IMR-90 (cell line): ENCODE measurements at regions not wholly inside any gene's neighbourhood (a gene's known extent, or its start where the extent isn't known, plus 50 kb on each side); places are given as distances from the start of the nearest gene placed in this dataset.
A peak's percentile ranks its signal among the peaks of the same experiment; 100 is the strongest.
"Not testable (repeated sequence)": the region's sequence is repeated elsewhere in the genome, so short reads cannot be mapped to it uniquely, and the experiment has no call there.

Experiments
- ATAC-seq: fragments of 200-7000 bp; cut with Tn5 transposase; 2 replicates; pipeline ENCODE4 v1.9.1; 2020; ENCODE audit warnings: low read depth, mild to moderate bottlenecking, moderate library complexity
- BruUV-seq: library from RNA; stranded (reverse); fragments of 400-500 nt; replicated peaks from 2 replicates; lab custom pipeline; 2021; lab: Mats Ljungman, UMichigan
- CTCF ChIA-PET: fragments of 300-600 bp; formaldehyde crosslinking; extraction: SDS; loops from one replicate; lab custom pipeline; 2021; ENCODE audit warnings: antibody characterized with exemption; lab: Yijun Ruan, JAX
- POLR2A ChIA-PET: fragments of 300-600 bp; sonication (Branson Sonifier 250); formaldehyde crosslinking; loops from one replicate; lab custom pipeline; 2022; ENCODE audit warnings: antibody characterized with exemption; ENCODE audit not compliant: unreplicated experiment; lab: Charles Lee
- DNase-seq: peaks from one replicate; pipeline ENCODE4 v3.0.0; 2013
- H2AFZ ChIP-seq: replicated peaks from 2 replicates; pipeline ENCODE3; 2013; ENCODE audit warnings: low read length, mild to moderate bottlenecking; ENCODE audit not compliant: poor library complexity
- H2AK5ac ChIP-seq: 2 replicates; pipeline ENCODE4 v1.6.1; 2013; ENCODE audit warnings: low read depth, low read length, inconsistent platforms
- H2AK9ac ChIP-seq: replicated peaks from 2 replicates; pipeline ENCODE3; 2013; ENCODE audit warnings: mild to moderate bottlenecking, low read depth, low read length, moderate library complexity; ENCODE audit not compliant: poor library complexity
- H2BK120ac ChIP-seq: 2 replicates; pipeline ENCODE4 v1.6.1; 2013; ENCODE audit warnings: low read depth, low read length, inconsistent platforms
- H2BK15ac ChIP-seq: 3 replicates; pipeline ENCODE4 v1.6.1; 2013; ENCODE audit warnings: low read depth, low read length, inconsistent platforms
- H2BK20ac ChIP-seq: 2 replicates; pipeline ENCODE4 v1.6.1; 2013; ENCODE audit warnings: low read depth, mild to moderate bottlenecking, inconsistent platforms, low read length, moderate library complexity
- H2BK5ac ChIP-seq: 2 replicates; pipeline ENCODE4 v1.6.1; 2013; ENCODE audit warnings: mild to moderate bottlenecking, low read depth, low read length, inconsistent platforms; ENCODE audit not compliant: poor library complexity, severe bottlenecking
- H3K14ac ChIP-seq: replicated peaks from 2 replicates; pipeline ENCODE4 v1.6.1; 2013; ENCODE audit warnings: low read depth, low read length, inconsistent platforms
- H3K18ac ChIP-seq: 2 replicates; pipeline ENCODE4 v1.6.1; 2013; ENCODE audit warnings: low read depth, low read length, control low read depth
- H3K23ac ChIP-seq: 2 replicates; pipeline ENCODE4 v1.6.1; 2013; ENCODE audit warnings: low read depth, low read length, inconsistent platforms
- H3K27ac ChIP-seq: 2 replicates; pipeline ENCODE4 v1.5.1; 2013; ENCODE audit warnings: mild to moderate bottlenecking, control low read depth, low read length; ENCODE audit not compliant: insufficient read depth
- H3K27me3 ChIP-seq: 2 replicates; pipeline ENCODE4 v1.6.1; 2013; ENCODE audit warnings: low read length; ENCODE audit not compliant: control insufficient read depth, insufficient read depth
- H3K36me3 ChIP-seq: 2 replicates; pipeline ENCODE4 v1.6.1; 2013; ENCODE audit warnings: low read length, mixed read lengths; ENCODE audit not compliant: control insufficient read depth, insufficient read depth
- H3K4ac ChIP-seq: 2 replicates; pipeline ENCODE4 v1.6.1; 2013; ENCODE audit warnings: low read depth, low read length, inconsistent platforms
- H3K4me1 ChIP-seq: 2 replicates; pipeline ENCODE4 v1.6.1; 2013; ENCODE audit warnings: low read length, mixed read lengths; ENCODE audit not compliant: control insufficient read depth, insufficient read depth
- H3K4me2 ChIP-seq: 2 replicates; pipeline ENCODE4 v1.6.1; 2013; ENCODE audit warnings: low read depth, mild to moderate bottlenecking, control low read depth, low read length, moderate library complexity
- H3K4me3 ChIP-seq: 2 replicates; pipeline ENCODE4 v1.5.1; 2013; ENCODE audit warnings: low read depth, mild to moderate bottlenecking, control low read depth, low read length, moderate library complexity; ENCODE audit not compliant: insufficient read depth
- H3K56ac ChIP-seq: 2 replicates; pipeline ENCODE4 v1.6.1; 2013; ENCODE audit warnings: low read length, inconsistent platforms; ENCODE audit not compliant: insufficient read depth; ENCODE audit errors: extremely low read depth
- H3K79me1 ChIP-seq, 2 experiments: 2 replicates each; pipeline ENCODE4 v1.6.1; 2013; ENCODE audit warnings: low read length in 2 of 2, inconsistent platforms in 1 of 2, low read depth in 1 of 2
- H3K9ac ChIP-seq: 2 replicates; pipeline ENCODE4 v1.6.1; 2013; ENCODE audit warnings: low read depth, low read length, control low read depth
- H3K9me1 ChIP-seq: 2 replicates; pipeline ENCODE4 v1.6.1; 2013; ENCODE audit warnings: low read length, inconsistent platforms; ENCODE audit not compliant: insufficient read depth
- H3K9me3 ChIP-seq: 2 replicates; pipeline ENCODE4 v1.6.1; 2013; ENCODE audit warnings: low read length; ENCODE audit not compliant: control insufficient read depth, insufficient read depth
- H4K20me1 ChIP-seq: 2 replicates; pipeline ENCODE4 v1.6.1; 2013; ENCODE audit warnings: low read length, inconsistent platforms; ENCODE audit not compliant: insufficient read depth
- H4K5ac ChIP-seq: 2 replicates; pipeline ENCODE4 v1.6.1; 2013; ENCODE audit warnings: mild to moderate bottlenecking, low read depth, low read length, control low read depth
- H4K8ac ChIP-seq, 2 experiments: 2 replicates each; pipeline ENCODE4 v1.6.1; 2013; ENCODE audit warnings: low read depth in 2 of 2, low read length in 2 of 2, control low read depth in 1 of 2, inconsistent platforms in 1 of 2
- H4K91ac ChIP-seq: 2 replicates; pipeline ENCODE4 v1.6.1; 2013; ENCODE audit warnings: low read depth, low read length, inconsistent platforms; ENCODE audit not compliant: insufficient read depth
- ELK1 ChIP-seq: fragments of 150-350 bp; IDR thresholded peaks from 2 replicates; pipeline ENCODE4 v1.6.1; 2016; ENCODE audit warnings: low read depth, mild to moderate bottlenecking, low read length, moderate library complexity, borderline replicate concordance
- MAFK ChIP-seq: IDR thresholded peaks from 2 replicates; pipeline ENCODE4 v1.6.1; 2012; ENCODE audit warnings: low read depth, low read length, improper control_type of control experiment
- NFE2L2 ChIP-seq: fragments of 150-350 bp; IDR thresholded peaks from 2 replicates; pipeline ENCODE4 v1.6.1; 2016; ENCODE audit warnings: low read depth, mild to moderate bottlenecking, low read length
- SMC3 ChIP-seq: fragments of 150-350 bp; IDR thresholded peaks from 2 replicates; pipeline ENCODE4 v1.6.1; 2016; ENCODE audit warnings: low read depth, mild to moderate bottlenecking, antibody characterized with exemption, low read length, moderate library complexity
- WGBS, 2 experiments: methylation state at CpG; one replicate each; pipeline versions ENCODE4 v1.1.5 to v1.1.7; 2013; ENCODE audit warnings: missing lambda C conversion rate in 2 of 2; ENCODE audit not compliant: insufficient read length in 1 of 2; ENCODE audit errors: extremely low coverage in 2 of 2; 5-methylcytosine and 5-hydroxymethylcytosine counted together
- dilution Hi-C: fragments of 300-500 bp; cut with HindIII; formaldehyde crosslinking; loops from one replicate; pipeline ENCODE4 v1.14.3; 2018; ENCODE audit warnings: low sequenced_read_pairs; ENCODE audit not compliant: unreplicated experiment
- in situ Hi-C: fragments of 300-500 bp; cut with MboI; formaldehyde crosslinking; loops from 3 replicates; pipeline ENCODE4 v1.14.3; 2019; ENCODE audit warnings: low sequenced_read_pairs, inconsistent platforms, mixed read lengths
- intact Hi-C: fragments of 100-400 bp; cut with micrococcal nuclease; formaldehyde crosslinking; loops from 2 replicates; pipeline ENCODE4 v1.10.0; 2022

GRCh38 chr21:35189077-35189863 lies 140.2 kb upstream of the RUNX1 start:
- ChIA-PET POLR2A (interaction anchor here (0.6 kb wide), 1 partner anchor 251 kb away, joined by 7 read pairs; no protein-coding TSS in a partner anchor), CTCF (interaction anchor here (0.9 to 1.2 kb wide), 2 partner anchors 52 to 427 kb away, joined by 3 read pairs; no protein-coding TSS in a partner anchor)

GRCh38 chr21:35183389-35183788 lies 134.3 kb upstream of the RUNX1 start:
- H3K9me1 ChIP-seq, H3K4me1 ChIP-seq, in situ Hi-C loops: not testable (repeated sequence)

More at GRCh38 chr21:35189077-35189863, 140.2 kb upstream of the RUNX1 start:
- intact Hi-C loops (no loop called here), in situ Hi-C loops (no loop called here), dilution Hi-C loops (no loop called here)
- Histone ChIP-seq H2BK15ac (peak overlapping the region; percentile 84; the same call in 1 of the 3 replicates), H3K4ac (peak overlapping the region; percentile 50; the same call in 1 of the 2 replicates), H3K79me1 (no peaks in the 10 kb centered on the region), H4K91ac (no peak overlapping the region), H4K8ac (0 out of 4 replicates have a peak overlapping the region, but pooled peaks of 1 of the 2 experiments have one; percentile 20), H3K27me3 (no peaks in the 10 kb centered on the region), H3K4me2 (peak overlapping the region; percentile 61; the same call in 1 of the 2 replicates), H4K5ac (peak overlapping the region; percentile 51), H3K4me1 (no peaks in the 10 kb centered on the region; the same call in 1 of the 2 replicates), H2BK5ac (peak overlapping the region; percentile 58), H3K27ac (no peak overlapping the region; the same call in 1 of the 2 replicates), H2BK120ac (peak overlapping the region; percentile 60), H2AFZ (no peak overlapping the region), H3K9ac (no peak overlapping the region), H3K14ac (peak overlapping the region; percentile 66), H3K9me3 (no peaks in the 10 kb centered on the region), H3K9me1 (peaks cover 3% of the 10 kb centered on the region; the same call in 1 of the 2 replicates), H2AK9ac (no peak overlapping the region), H3K36me3 (no peaks in the 10 kb centered on the region), H2BK20ac (peak overlapping the region; percentile 72; the same call in 1 of the 2 replicates), H4K20me1 (no peaks in the 10 kb centered on the region), H3K4me3 (no peak overlapping the region), H3K23ac (peak overlapping the region; percentile 87; the same call in 1 of the 2 replicates), H2AK5ac (no peak overlapping the region), H3K56ac (peak overlapping the region; percentile 30), H3K18ac (no peak overlapping the region)
- DNase-seq (peak; percentile 82), ATAC-seq (peak; percentile 79)
- TF ChIP-seq MAFK (no peak), NFE2L2 (no peak), ELK1 (no peak), SMC3 (no peak)
- no TSS peak for BruUV-seq
- WGBS, 2 experiments, result no CpG with 5 or more reads among the region's 8 CpGs

More at GRCh38 chr21:35183389-35183788, 134.3 kb upstream of the RUNX1 start:
- H2BK15ac ChIP-seq, H2AK5ac ChIP-seq, H3K23ac ChIP-seq, BruUV-seq, H3K27ac ChIP-seq, H2AFZ ChIP-seq, H3K9ac ChIP-seq, H4K20me1 ChIP-seq, ATAC-seq, H3K4me2 ChIP-seq, intact Hi-C loops, H2BK20ac ChIP-seq, CTCF ChIA-PET, H4K8ac ChIP-seq, H3K56ac ChIP-seq, H3K18ac ChIP-seq, H3K79me1 ChIP-seq, H4K91ac ChIP-seq, H3K4ac ChIP-seq, H3K14ac ChIP-seq, DNase-seq, H2BK120ac ChIP-seq, H3K27me3 ChIP-seq, H2AK9ac ChIP-seq, H3K9me3 ChIP-seq, POLR2A ChIA-PET, H2BK5ac ChIP-seq, H3K4me3 ChIP-seq, H3K36me3 ChIP-seq, H4K5ac ChIP-seq, dilution Hi-C loops: not testable (repeated sequence)
- WGBS, 2 experiments, result no CpG with 5 or more reads among the region's 2 CpGs
